SK-N-SH treated with all-trans-retinoic acid at 6 μM for 48 hours (cell line): ENCODE measurements at regions not wholly inside any gene's neighbourhood (a gene's known extent, or its start where the extent isn't known, plus 50 kb on each side); places are given as distances from the start of the nearest gene placed in this dataset.
A peak's percentile ranks its signal among the peaks of the same experiment; 100 is the strongest.

Experiments used
- ATAC-seq: fragments of 200-7000 bp; cut with Tn5 transposase; 3 replicates; pipeline ENCODE4 v1.9.1; 2020; ENCODE audit warnings: mild to moderate bottlenecking, moderate library complexity
- ARNTL ChIP-seq: fragments of 450-650 bp; formaldehyde crosslinking; IDR thresholded peaks from 2 replicates; pipeline ENCODE4 v1.5.0; 2020; ENCODE audit warnings: low read depth, mild to moderate bottlenecking, moderate library complexity, borderline replicate concordance
- BACH2 ChIP-seq: fragments of 250-450 bp; sonication (Bioruptor Pico); IDR thresholded peaks from 2 replicates; pipeline ENCODE4 v1.9.0; 2021; ENCODE audit warnings: mild to moderate bottlenecking, borderline replicate concordance
- CSDC2 ChIP-seq: fragments of 250-450 bp; sonication (Bioruptor Pico); IDR thresholded peaks from 2 replicates; pipeline ENCODE4 v1.5.0; 2020; ENCODE audit warnings: mild to moderate bottlenecking, moderate library complexity
- ESRRG ChIP-seq: fragments of 250-450 bp; sonication (Bioruptor Pico); IDR thresholded peaks from 2 replicates; pipeline ENCODE4 v1.6.1; 2021; ENCODE audit warnings: mild to moderate bottlenecking
- GLIS3 ChIP-seq: fragments of 250-450 bp; sonication (Bioruptor Pico); IDR thresholded peaks from 2 replicates; pipeline ENCODE4 v1.5.0; 2020; ENCODE audit warnings: mild to moderate bottlenecking, moderate library complexity
- ISL1 ChIP-seq: fragments of 250-450 bp; sonication (Bioruptor Pico); IDR thresholded peaks from 2 replicates; pipeline ENCODE4 v2.1.2; 2022; ENCODE audit warnings: mild to moderate bottlenecking, moderate library complexity
- PPARA ChIP-seq: fragments of 250-450 bp; sonication (Bioruptor Pico); IDR thresholded peaks from 2 replicates; pipeline ENCODE4 v1.5.0; 2020; ENCODE audit warnings: mild to moderate bottlenecking, borderline replicate concordance
- RARB ChIP-seq: fragments of 250-450 bp; sonication (Bioruptor Pico); IDR thresholded peaks from 2 replicates; pipeline ENCODE4 v1.8.0; 2021; ENCODE audit warnings: mild to moderate bottlenecking, moderate library complexity
- SNAI2 ChIP-seq: fragments of 250-450 bp; sonication (Bioruptor Pico); IDR thresholded peaks from 2 replicates; pipeline ENCODE4 v1.5.0; 2020; ENCODE audit warnings: mild to moderate bottlenecking, moderate library complexity
- TCF4 ChIP-seq: fragments of 250-450 bp; sonication (Bioruptor Pico); IDR thresholded peaks from 2 replicates; pipeline ENCODE4 v1.8.0; 2021; ENCODE audit warnings: mild to moderate bottlenecking, moderate library complexity, borderline replicate concordance
- TOX ChIP-seq: fragments of 250-450 bp; sonication (Bioruptor Pico); IDR thresholded peaks from 2 replicates; pipeline ENCODE4 v1.8.0; 2021; ENCODE audit warnings: mild to moderate bottlenecking, moderate library complexity, borderline replicate concordance
- ZC3H10 ChIP-seq: fragments of 250-450 bp; sonication (Bioruptor Pico); IDR thresholded peaks from 2 replicates; pipeline ENCODE4 v1.5.1; 2021; ENCODE audit warnings: mild to moderate bottlenecking, moderate library complexity
- ZFP30 ChIP-seq: fragments of 450-650 bp; formaldehyde crosslinking; IDR thresholded peaks from 2 replicates; pipeline ENCODE4 v1.5.0; 2022; ENCODE audit warnings: mild to moderate bottlenecking, moderate library complexity
- ZNF565 ChIP-seq: fragments of 450-650 bp; formaldehyde crosslinking; conservative IDR thresholded peaks from 2 replicates; pipeline ENCODE4 v1.5.0; 2020; ENCODE audit warnings: low read depth, mild to moderate bottlenecking, moderate library complexity
- ZNF70 ChIP-seq: fragments of 450-650 bp; formaldehyde crosslinking; IDR thresholded peaks from 2 replicates; pipeline ENCODE4 v1.5.0; 2020; ENCODE audit warnings: mild to moderate bottlenecking, moderate library complexity
- ZNF8 ChIP-seq: fragments of 450-650 bp; formaldehyde crosslinking; IDR thresholded peaks from 2 replicates; pipeline ENCODE4 v1.5.0; 2020; ENCODE audit warnings: mild to moderate bottlenecking, moderate library complexity
- TF ChIP-seq, protein P1 (sequence below): fragments of 250-450 bp; sonication (Bioruptor Pico); IDR thresholded peaks from 2 replicates; pipeline ENCODE4 v1.5.0; 2020; ENCODE audit warnings: mild to moderate bottlenecking, moderate library complexity
- TF ChIP-seq, protein P2 (sequence below): fragments of 250-450 bp; sonication (Bioruptor Pico); IDR thresholded peaks from 2 replicates; pipeline ENCODE4 v1.5.1; 2020; ENCODE audit warnings: low read depth, mild to moderate bottlenecking, moderate library complexity
- TF ChIP-seq, protein P3 (sequence below): fragments of 250-450 bp; sonication (Bioruptor Pico); IDR thresholded peaks from 2 replicates; pipeline ENCODE4 v1.8.0; 2021; ENCODE audit warnings: low read depth, mild to moderate bottlenecking, moderate library complexity, borderline replicate concordance
- TF ChIP-seq, protein P4 (sequence below): fragments of 250-450 bp; sonication (Bioruptor Pico); IDR thresholded peaks from 2 replicates; pipeline ENCODE4 v1.5.1; 2021; ENCODE audit warnings: mild to moderate bottlenecking, moderate library complexity

DNA sequence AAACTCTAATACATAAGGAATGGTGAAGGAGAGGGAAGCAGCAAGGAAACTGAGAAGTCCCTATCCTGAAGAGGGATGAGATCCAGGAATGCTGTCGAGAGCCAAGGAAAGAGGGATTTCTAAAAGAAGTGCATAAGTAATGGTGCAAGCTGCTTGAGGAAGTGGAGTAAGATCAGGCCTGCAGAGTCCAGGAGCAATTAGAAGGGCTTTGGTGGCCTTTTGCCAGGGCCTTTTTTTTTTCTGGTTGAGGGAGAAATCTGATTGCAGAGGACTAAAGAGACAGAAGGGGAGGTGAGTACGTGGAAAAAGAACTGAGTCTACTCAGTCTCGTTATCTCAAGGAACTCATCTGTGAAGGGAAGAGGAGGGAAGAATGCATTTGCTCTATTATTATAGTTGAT is 396.2 kb downstream of the UTRN start (continued):
- TF ChIP-seq, protein P1, sequence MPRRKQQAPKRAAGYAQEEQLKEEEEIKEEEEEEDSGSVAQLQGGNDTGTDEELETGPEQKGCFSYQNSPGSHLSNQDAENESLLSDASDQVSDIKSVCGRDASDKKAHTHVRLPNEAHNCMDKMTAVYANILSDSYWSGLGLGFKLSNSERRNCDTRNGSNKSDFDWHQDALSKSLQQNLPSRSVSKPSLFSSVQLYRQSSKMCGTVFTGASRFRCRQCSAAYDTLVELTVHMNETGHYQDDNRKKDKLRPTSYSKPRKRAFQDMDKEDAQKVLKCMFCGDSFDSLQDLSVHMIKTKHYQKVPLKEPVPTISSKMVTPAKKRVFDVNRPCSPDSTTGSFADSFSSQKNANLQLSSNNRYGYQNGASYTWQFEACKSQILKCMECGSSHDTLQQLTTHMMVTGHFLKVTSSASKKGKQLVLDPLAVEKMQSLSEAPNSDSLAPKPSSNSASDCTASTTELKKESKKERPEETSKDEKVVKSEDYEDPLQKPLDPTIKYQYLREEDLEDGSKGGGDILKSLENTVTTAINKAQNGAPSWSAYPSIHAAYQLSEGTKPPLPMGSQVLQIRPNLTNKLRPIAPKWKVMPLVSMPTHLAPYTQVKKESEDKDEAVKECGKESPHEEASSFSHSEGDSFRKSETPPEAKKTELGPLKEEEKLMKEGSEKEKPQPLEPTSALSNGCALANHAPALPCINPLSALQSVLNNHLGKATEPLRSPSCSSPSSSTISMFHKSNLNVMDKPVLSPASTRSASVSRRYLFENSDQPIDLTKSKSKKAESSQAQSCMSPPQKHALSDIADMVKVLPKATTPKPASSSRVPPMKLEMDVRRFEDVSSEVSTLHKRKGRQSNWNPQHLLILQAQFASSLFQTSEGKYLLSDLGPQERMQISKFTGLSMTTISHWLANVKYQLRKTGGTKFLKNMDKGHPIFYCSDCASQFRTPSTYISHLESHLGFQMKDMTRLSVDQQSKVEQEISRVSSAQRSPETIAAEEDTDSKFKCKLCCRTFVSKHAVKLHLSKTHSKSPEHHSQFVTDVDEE (CRISPR knock-in tag): no peak

DNA sequence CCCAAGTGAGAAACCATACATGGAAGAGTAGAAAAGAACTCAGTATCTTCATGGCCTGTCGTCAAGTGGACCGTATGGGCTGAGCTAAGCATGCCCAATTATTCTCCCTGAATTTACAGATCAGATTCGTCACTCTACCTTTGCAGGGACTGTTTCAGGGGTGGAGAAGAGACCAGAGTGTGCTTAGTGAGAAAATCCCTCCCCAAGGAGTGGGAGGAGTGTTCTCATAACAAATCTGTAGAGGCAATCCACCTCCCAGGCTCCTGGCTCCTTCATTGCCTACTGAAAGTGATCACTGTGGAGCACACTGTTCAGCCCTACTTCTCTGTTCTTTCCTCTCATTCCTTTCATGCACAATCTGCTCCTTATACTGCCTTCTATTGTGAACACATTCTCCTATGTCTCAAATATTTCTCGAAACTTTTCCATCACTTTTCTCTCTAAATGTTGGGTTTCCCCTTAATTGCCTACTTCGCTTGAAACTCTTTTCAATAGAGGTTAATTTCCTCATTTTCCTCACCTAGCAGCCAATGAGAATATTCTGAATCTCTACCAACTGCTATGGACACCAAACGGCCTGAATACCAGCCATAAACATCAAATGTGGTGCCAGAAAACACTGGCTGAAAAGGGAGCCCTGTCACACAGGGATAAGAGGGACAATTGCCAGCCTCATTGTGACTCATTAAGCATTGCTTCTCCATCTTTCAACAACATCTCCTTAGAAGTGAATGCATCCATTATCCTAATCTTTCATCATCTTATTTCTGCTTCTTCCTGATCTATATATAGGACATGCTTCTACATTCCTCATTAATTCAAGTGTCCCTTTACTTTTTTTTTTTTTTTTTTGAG is 398.3 kb downstream of the UTRN start:
- TF ChIP-seq ISL1 (CRISPR knock-in tag): peak; percentile 31; the same call in 1 of the 2 replicates
- no peak for TF ChIP-seq ZC3H10
- ATAC-seq: no peak

DNA sequence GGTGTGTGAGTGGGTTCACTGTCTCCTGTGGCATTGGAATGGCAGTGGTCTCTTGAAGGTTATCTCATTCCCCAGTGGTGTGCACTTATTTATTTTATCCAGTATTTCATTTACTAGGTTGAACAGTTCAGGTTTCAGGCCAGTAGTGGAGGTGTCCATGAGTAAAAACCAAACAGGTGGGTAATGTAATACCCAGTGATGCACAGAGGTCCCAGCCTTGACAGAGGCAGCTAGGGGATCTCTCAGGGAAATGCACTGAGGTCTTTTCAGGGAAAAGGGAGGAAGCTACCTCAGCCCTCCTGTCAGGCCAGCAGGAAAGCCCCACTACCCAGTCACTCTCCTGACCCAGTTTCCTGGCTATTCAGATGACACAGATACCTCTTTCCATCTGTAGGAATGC is 403.6 kb downstream of the UTRN start:
- ATAC-seq: no peak
- no peak for TF ChIP-seq RARB (CRISPR knock-in tag)
- no peak for TF ChIP-seq TCF4 (CRISPR knock-in tag)
- no peak for TF ChIP-seq ZNF565 (CRISPR knock-in tag)
- TF ChIP-seq, protein P2, sequence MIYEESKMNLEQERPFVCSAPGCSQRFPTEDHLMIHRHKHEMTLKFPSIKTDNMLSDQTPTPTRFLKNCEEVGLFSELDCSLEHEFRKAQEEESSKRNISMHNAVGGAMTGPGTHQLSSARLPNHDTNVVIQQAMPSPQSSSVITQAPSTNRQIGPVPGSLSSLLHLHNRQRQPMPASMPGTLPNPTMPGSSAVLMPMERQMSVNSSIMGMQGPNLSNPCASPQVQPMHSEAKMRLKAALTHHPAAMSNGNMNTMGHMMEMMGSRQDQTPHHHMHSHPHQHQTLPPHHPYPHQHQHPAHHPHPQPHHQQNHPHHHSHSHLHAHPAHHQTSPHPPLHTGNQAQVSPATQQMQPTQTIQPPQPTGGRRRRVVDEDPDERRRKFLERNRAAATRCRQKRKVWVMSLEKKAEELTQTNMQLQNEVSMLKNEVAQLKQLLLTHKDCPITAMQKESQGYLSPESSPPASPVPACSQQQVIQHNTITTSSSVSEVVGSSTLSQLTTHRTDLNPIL (CRISPR knock-in tag): no peak
- TF ChIP-seq, protein P3, sequence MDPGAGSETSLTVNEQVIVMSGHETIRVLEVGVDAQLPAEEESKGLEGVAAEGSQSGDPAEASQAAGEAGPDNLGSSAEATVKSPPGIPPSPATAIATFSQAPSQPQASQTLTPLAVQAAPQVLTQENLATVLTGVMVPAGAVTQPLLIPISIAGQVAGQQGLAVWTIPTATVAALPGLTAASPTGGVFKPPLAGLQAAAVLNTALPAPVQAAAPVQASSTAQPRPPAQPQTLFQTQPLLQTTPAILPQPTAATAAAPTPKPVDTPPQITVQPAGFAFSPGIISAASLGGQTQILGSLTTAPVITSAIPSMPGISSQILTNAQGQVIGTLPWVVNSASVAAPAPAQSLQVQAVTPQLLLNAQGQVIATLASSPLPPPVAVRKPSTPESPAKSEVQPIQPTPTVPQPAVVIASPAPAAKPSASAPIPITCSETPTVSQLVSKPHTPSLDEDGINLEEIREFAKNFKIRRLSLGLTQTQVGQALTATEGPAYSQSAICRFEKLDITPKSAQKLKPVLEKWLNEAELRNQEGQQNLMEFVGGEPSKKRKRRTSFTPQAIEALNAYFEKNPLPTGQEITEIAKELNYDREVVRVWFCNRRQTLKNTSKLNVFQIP (CRISPR knock-in tag): no peak
- no peak for TF ChIP-seq CSDC2
- no peak for TF ChIP-seq TOX (CRISPR knock-in tag)
- TF ChIP-seq ZNF70 (CRISPR knock-in tag): no peak
- TF ChIP-seq GLIS3 (CRISPR knock-in tag): no peak
- TF ChIP-seq ISL1 (CRISPR knock-in tag): no peak
- no peak for TF ChIP-seq ZFP30 (CRISPR knock-in tag)
- TF ChIP-seq ZNF8 (CRISPR knock-in tag): no peak
- TF ChIP-seq SNAI2 (CRISPR knock-in tag): no peak
- no peak for TF ChIP-seq ESRRG (CRISPR knock-in tag)

DNA sequence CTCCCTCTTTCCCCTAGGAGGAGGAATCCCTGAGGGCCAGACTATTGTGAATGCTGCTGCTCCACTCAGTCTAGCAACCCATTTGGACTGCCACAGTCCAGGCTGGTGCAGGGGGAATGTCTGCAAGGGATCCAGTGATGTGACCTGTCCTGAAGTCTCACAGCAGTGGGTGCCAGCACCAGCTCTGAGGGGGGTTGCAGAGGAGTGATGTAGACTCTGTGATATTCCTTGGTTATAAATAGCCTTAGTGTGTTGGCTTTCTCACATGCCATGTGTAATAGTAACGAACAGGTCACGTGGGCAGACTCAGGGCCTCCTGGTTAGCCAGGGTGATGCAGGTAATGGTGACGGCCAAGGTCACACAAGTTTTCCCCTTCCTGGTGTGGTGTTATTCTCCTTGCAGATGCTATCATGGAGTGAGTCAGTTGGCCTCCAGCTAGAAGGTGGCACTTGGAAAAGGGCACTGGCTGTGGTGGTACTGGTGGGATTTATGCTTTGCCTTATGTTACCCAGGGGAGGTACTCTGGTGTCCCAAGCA is 404.4 kb downstream of the UTRN start:
- no peak for ATAC-seq
- TF ChIP-seq, protein P2 (CRISPR knock-in tag): no peak
- TF ChIP-seq PPARA: no peak
- no peak for TF ChIP-seq TOX (CRISPR knock-in tag)
- TF ChIP-seq, protein P3 (CRISPR knock-in tag): no peak
- no peak for TF ChIP-seq ISL1 (CRISPR knock-in tag)
- no peak for TF ChIP-seq BACH2
- TF ChIP-seq, protein P4, sequence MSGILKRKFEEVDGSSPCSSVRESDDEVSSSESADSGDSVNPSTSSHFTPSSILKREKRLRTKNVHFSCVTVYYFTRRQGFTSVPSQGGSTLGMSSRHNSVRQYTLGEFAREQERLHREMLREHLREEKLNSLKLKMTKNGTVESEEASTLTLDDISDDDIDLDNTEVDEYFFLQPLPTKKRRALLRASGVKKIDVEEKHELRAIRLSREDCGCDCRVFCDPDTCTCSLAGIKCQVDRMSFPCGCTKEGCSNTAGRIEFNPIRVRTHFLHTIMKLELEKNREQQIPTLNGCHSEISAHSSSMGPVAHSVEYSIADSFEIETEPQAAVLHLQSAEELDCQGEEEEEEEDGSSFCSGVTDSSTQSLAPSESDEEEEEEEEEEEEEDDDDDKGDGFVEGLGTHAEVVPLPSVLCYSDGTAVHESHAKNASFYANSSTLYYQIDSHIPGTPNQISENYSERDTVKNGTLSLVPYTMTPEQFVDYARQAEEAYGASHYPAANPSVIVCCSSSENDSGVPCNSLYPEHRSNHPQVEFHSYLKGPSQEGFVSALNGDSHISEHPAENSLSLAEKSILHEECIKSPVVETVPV (CRISPR knock-in tag): no peak
- TF ChIP-seq TCF4 (CRISPR knock-in tag): no peak
- no peak for TF ChIP-seq SNAI2 (CRISPR knock-in tag)
- no peak for TF ChIP-seq CSDC2
- no peak for TF ChIP-seq ZFP30 (CRISPR knock-in tag)
- TF ChIP-seq ARNTL (CRISPR knock-in tag): no peak
- TF ChIP-seq, protein P1 (CRISPR knock-in tag): no peak
- TF ChIP-seq ZNF70 (CRISPR knock-in tag): no peak
- no peak for TF ChIP-seq ZC3H10
- TF ChIP-seq, all 23 proteins: peak for 0
